K562 (cell line): ENCODE measurements at regions not wholly inside any gene's neighbourhood (a gene's known extent, or its start where the extent isn't known, plus 50 kb on each side); places are given as distances from the start of the nearest gene placed in this dataset.

Experiments
- ATAC-seq: fragments of 200-7000 bp; cut with Tn5 transposase; 3 replicates; pipeline ENCODE4 v1.9.1; 2020; ENCODE audit warnings: moderate library complexity
- BruUV-seq: library from RNA; stranded (reverse); fragments of 400-500 nt; replicated peaks from 2 replicates; lab custom pipeline; 2021; lab: Mats Ljungman, UMichigan
- CTCF ChIA-PET: fragments of 300-600 bp; formaldehyde crosslinking; extraction: SDS; loops from one replicate; lab custom pipeline; 2021; ENCODE audit warnings: low intra/inter-chr PET ratio; lab: Yijun Ruan, JAX
- POLR2A ChIA-PET: fragments of 300-600, 350-650 bp; sonication (Branson Sonifier 250); formaldehyde crosslinking; extraction: SDS; loops from one replicate; lab custom pipeline; 2021; ENCODE audit warnings: antibody characterized with exemption, inconsistent platforms; lab: Yijun Ruan, JAX
- DNase-seq, 4 experiments: peaks; one replicate each; pipeline versions ENCODE4 v3.0.0 to v3.0.0-alpha.2; 2011 to 2018; ENCODE audit warnings: low spot score in 3 of 4, mixed read lengths in 3 of 4; ENCODE audit errors: extremely low read depth in 1 of 4
- FAIRE-seq: peaks from 2 replicates; lab custom pipeline; 2011; peaks lifted over from hg19 to GRCh38; lab: Jason Lieb, UNC
- H2AFZ ChIP-seq: 2 replicates; pipeline ENCODE4 v1.6.0; 2011; ENCODE audit warnings: low read depth, low read length, control low read depth, inconsistent platforms
- H3K27ac ChIP-seq: fragments of 200-600 bp; 3 replicates; pipeline ENCODE4 v1.8.0; 2011; ENCODE audit warnings: low read depth, mild to moderate bottlenecking, control low read depth, inconsistent platforms, low read length, moderate library complexity, mixed read lengths; ENCODE audit errors: extremely low read depth
- H3K27me3 ChIP-seq, 2 experiments: fragments of 300-600 bp in 1 of 2; 2 replicates in 1 of 2; 3 replicates in 1 of 2; pipeline versions ENCODE4 v1.6.0 to v1.8.0; 2011; ENCODE audit warnings: inconsistent platforms in 2 of 2, low read length in 2 of 2, mild to moderate bottlenecking in 1 of 2, mixed read lengths in 1 of 2, moderate library complexity in 1 of 2; ENCODE audit not compliant: control insufficient read depth in 2 of 2, insufficient read depth in 2 of 2
- H3K36me3 ChIP-seq: fragments of 300-600 bp; 3 replicates; pipeline ENCODE4 v1.8.0; 2011; ENCODE audit warnings: mild to moderate bottlenecking, low read length, inconsistent platforms; ENCODE audit not compliant: control insufficient read depth, insufficient read depth
- H3K4me1 ChIP-seq, 2 experiments: fragments of 200-600 bp in 1 of 2; replicated peaks in 1 of 2; 2 replicates in 1 of 2; 3 replicates in 1 of 2; pipeline versions ENCODE4 v1.5.1 to v1.8.0; 2011; ENCODE audit warnings: inconsistent platforms in 2 of 2, low read length in 2 of 2, mild to moderate bottlenecking in 1 of 2, mixed read lengths in 1 of 2, moderate library complexity in 1 of 2; ENCODE audit not compliant: control insufficient read depth in 2 of 2, insufficient read depth in 2 of 2
- H3K4me2 ChIP-seq: 2 replicates; pipeline ENCODE4 v1.6.1; 2011; ENCODE audit warnings: low read length, control low read depth, inconsistent platforms, mixed read lengths; ENCODE audit not compliant: insufficient read depth
- H3K4me3 ChIP-seq: fragments of 200-600 bp; sonication (generic), shearing (Covaris generic); 2 replicates; pipeline ENCODE4 v1.5.1; 2016; ENCODE audit warnings: control low read depth, inconsistent platforms
- H3K79me2 ChIP-seq: fragments of 200-600 bp; 3 replicates; pipeline ENCODE4 v1.8.0; 2011; ENCODE audit warnings: low read length, inconsistent platforms; ENCODE audit not compliant: control insufficient read depth, insufficient read depth
- H3K9ac ChIP-seq, 2 experiments: 2 replicates each; pipeline versions ENCODE4 v1.6.0 to v1.6.1; 2011; ENCODE audit warnings: low read depth in 2 of 2, low read length in 2 of 2, control low read depth in 1 of 2, inconsistent platforms in 1 of 2, mild to moderate bottlenecking in 1 of 2, mixed read lengths in 1 of 2; ENCODE audit not compliant: insufficient read depth in 1 of 2
- H3K9me1 ChIP-seq: one replicate; pipeline ENCODE4 v1.6.0; 2011; ENCODE audit warnings: inconsistent platforms, mild to moderate bottlenecking, low read length, moderate library complexity; ENCODE audit not compliant: control insufficient read depth, insufficient read depth
- H3K9me3 ChIP-seq: replicated peaks from 2 replicates; pipeline ENCODE4 v1.5.1; 2011; ENCODE audit warnings: low read depth, low read length, inconsistent platforms; ENCODE audit not compliant: control insufficient read depth, insufficient read depth
- H4K20me1 ChIP-seq: replicated peaks from 2 replicates; pipeline ENCODE4 v1.6.1; 2011; ENCODE audit warnings: low read length, inconsistent platforms, mixed read lengths; ENCODE audit not compliant: control insufficient read depth, insufficient read depth
- HEY1 ChIP-seq: fragments of 250-450 bp; sonication (Bioruptor Pico); IDR thresholded peaks from 2 replicates; pipeline ENCODE4 v1.5.0; 2020; ENCODE audit warnings: mild to moderate bottlenecking, moderate library complexity, borderline replicate concordance
- RHOXF2B ChIP-seq: fragments of 250-450 bp; sonication (Bioruptor Pico); conservative IDR thresholded peaks from 2 replicates; pipeline ENCODE4 v1.5.1; 2021
- ZC3H8 ChIP-seq: fragments of 450-650 bp; IDR thresholded peaks from 2 replicates; pipeline ENCODE4 v1.6.1; 2017
- WGBS: fragments of 100-300 bp; shearing (Covaris generic); methylation state at CpG from one replicate; pipeline ENCODE4 v1.1.6; 2016; ENCODE audit warnings: low coverage, mixed read lengths; ENCODE audit not compliant: insufficient coverage; ENCODE audit errors: missing lambda C conversion rate; 5-methylcytosine and 5-hydroxymethylcytosine counted together
- in situ Hi-C: fragments of 300-500 bp; cut with MboI; formaldehyde crosslinking; loops from 4 replicates; pipeline ENCODE4 v1.15.0; 2018; ENCODE audit warnings: inconsistent platforms, mixed read lengths
- intact Hi-C: fragments of 100-400 bp; cut with micrococcal nuclease; formaldehyde crosslinking; loops from 2 replicates; pipeline ENCODE4 v1.14.2; 2022

- H3K9me3 ChIP-seq = no peaks in the 10 kb centered on the region
- CTCF ChIA-PET = no interaction called here
- DNase-seq (no peak), ATAC-seq (no peak)
- intact Hi-C loops = no loop called here
- H3K9ac ChIP-seq = no peak overlapping the region
- no TSS peak for BruUV-seq
- no peak overlapping the region for H3K4me3 ChIP-seq
- H4K20me1 ChIP-seq = no peaks in the 10 kb centered on the region
- no peaks in the 10 kb centered on the region for H3K27me3 ChIP-seq
- H3K4me2 ChIP-seq = no peak overlapping the region
- no peak overlapping the region for H3K27ac ChIP-seq
- H3K36me3 ChIP-seq = no peaks in the 10 kb centered on the region
- no peak overlapping the region for H2AFZ ChIP-seq
- WGBS = 4% methylated on average over 3 of the region's 3 CpGs
- H3K9me1 ChIP-seq = no peaks in the 10 kb centered on the region
- in situ Hi-C loops = no loop called here
- TF ChIP-seq ZC3H8 = no peak
- TF ChIP-seq HEY1 (CRISPR knock-in tag) = no peak
- TF ChIP-seq, all 486 proteins: peak for 0
- Histone ChIP-seq H3K79me2 (no peaks in the 10 kb centered on the region), H3K4me1 (no peaks in the 10 kb centered on the region)
- FAIRE-seq = no peak
- POLR2A ChIA-PET = no interaction called here
These were observed 816.1 kb upstream of the IGFBP7 start for GRCh38 chr4:57926311-57926710.

DNA sequence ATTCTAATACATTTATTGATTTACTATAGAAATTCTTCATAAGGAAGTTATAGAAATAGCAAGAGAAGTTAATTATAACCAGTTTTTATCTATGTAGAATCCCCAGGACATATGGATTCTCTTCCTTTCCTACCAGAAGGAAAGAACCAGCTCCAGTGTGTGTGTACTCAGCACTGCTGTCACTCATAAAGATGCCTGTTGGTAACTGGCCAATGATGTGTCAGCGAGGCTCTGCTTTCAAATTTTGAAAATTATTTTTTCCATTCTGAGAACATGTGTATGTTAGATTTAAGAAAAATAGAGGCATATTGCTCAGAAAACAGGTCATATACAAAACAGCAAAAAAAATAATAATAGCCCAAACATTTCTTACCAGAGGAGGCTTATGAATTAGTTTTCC, 814.8 kb upstream of the IGFBP7 start:
- 7% methylated on average over 1 of the region's 1 CpG for WGBS
- Histone ChIP-seq H3K9me3 (no peaks in the 10 kb centered on the region), H3K4me3 (no peak overlapping the region), H3K79me2 (no peaks in the 10 kb centered on the region), H3K4me1 (no peaks in the 10 kb centered on the region), H3K4me2 (no peak overlapping the region), H3K9me1 (no peaks in the 10 kb centered on the region), H3K27me3 (no peaks in the 10 kb centered on the region), H2AFZ (no peak overlapping the region), H3K36me3 (no peaks in the 10 kb centered on the region), H3K27ac (no peak overlapping the region), H3K9ac (no peak overlapping the region), H4K20me1 (no peaks in the 10 kb centered on the region)
- ChIA-PET CTCF (no interaction called here), POLR2A (no interaction called here)
- FAIRE-seq (no peak), DNase-seq (no peak), ATAC-seq (no peak)
- intact Hi-C loops (no loop called here), in situ Hi-C loops (no loop called here)
- TF ChIP-seq RHOXF2B (CRISPR knock-in tag) = no peak
- BruUV-seq = no TSS peak
